Loucy (cell line): ENCODE measurements at regions not wholly inside any gene's neighbourhood (a gene's known extent, or its start where the extent isn't known, plus 50 kb on each side); places are given as distances from the start of the nearest gene placed in this dataset.

Experiments
- H2AFZ ChIP-seq: fragments of 200-600 bp; sonication (generic); 2 replicates; pipeline ENCODE4 v1.6.0; 2016; ENCODE audit warnings: antibody characterized with exemption, mild to moderate bottlenecking, low read length, moderate library complexity
- H3F3A ChIP-seq: fragments of 200-600 bp; 2 replicates; pipeline ENCODE4 v1.6.0; 2016; ENCODE audit warnings: antibody characterized with exemption, low read depth, mild to moderate bottlenecking
- H3K27me3 ChIP-seq: fragments of 200-600 bp; sonication (generic); 2 replicates; pipeline ENCODE4 v1.6.1; 2014; ENCODE audit warnings: low read length, mild to moderate bottlenecking; ENCODE audit not compliant: insufficient read depth, poor library complexity, severe bottlenecking
- H3K36me3 ChIP-seq: fragments of 200-600 bp; sonication (generic); 2 replicates; pipeline ENCODE4 v1.6.1; 2016; ENCODE audit warnings: low read length; ENCODE audit not compliant: insufficient read depth
- H3K4me1 ChIP-seq: fragments of 200-600 bp; sonication (generic); 2 replicates; pipeline ENCODE4 v1.5.1; 2014; ENCODE audit warnings: low read length, mild to moderate bottlenecking; ENCODE audit not compliant: insufficient read depth, poor library complexity, severe bottlenecking
- H3K4me2 ChIP-seq: fragments of 200-600 bp; sonication (generic); 2 replicates; pipeline ENCODE4 v1.6.0; 2014; ENCODE audit warnings: antibody characterized with exemption, low read length, low read depth, mild to moderate bottlenecking; ENCODE audit not compliant: poor library complexity, severe bottlenecking
- H3K4me3 ChIP-seq: fragments of 200-600 bp; sonication (generic); 2 replicates; pipeline ENCODE4 v1.5.1; 2014; ENCODE audit warnings: low read length, mild to moderate bottlenecking, mixed read lengths; ENCODE audit not compliant: poor library complexity, severe bottlenecking
- H3K79me2 ChIP-seq: fragments of 200-600 bp; sonication (generic); 2 replicates; pipeline ENCODE4 v1.6.1; 2014; ENCODE audit warnings: low read length; ENCODE audit not compliant: insufficient read depth
- H3K9ac ChIP-seq: fragments of 200-600 bp; sonication (generic); 2 replicates; pipeline ENCODE4 v1.6.0; 2014; ENCODE audit warnings: mild to moderate bottlenecking, low read depth, low read length, moderate library complexity; ENCODE audit not compliant: poor library complexity, severe bottlenecking
- H3K9me2 ChIP-seq: fragments of 200-600 bp; sonication (generic); replicated peaks from 2 replicates; pipeline ENCODE4 v1.6.1; 2016; ENCODE audit warnings: low read depth, low read length, mixed read lengths
- H3K9me3 ChIP-seq: fragments of 200-600 bp; sonication (generic); 2 replicates; pipeline ENCODE4 v1.6.1; 2014; ENCODE audit warnings: mild to moderate bottlenecking, antibody characterized with exemption, low read length, low read depth; ENCODE audit not compliant: insufficient read depth
- H4K20me1 ChIP-seq: fragments of 200-600 bp; sonication (generic); 2 replicates; pipeline ENCODE4 v1.6.0; 2014; ENCODE audit warnings: antibody characterized with exemption, low read length, mild to moderate bottlenecking; ENCODE audit not compliant: insufficient read depth, poor library complexity, severe bottlenecking
- CTCF ChIP-seq: fragments of 200-600 bp; sonication (generic); conservative IDR thresholded peaks from 2 replicates; pipeline ENCODE4 v1.5.1; 2014; ENCODE audit warnings: mild to moderate bottlenecking, antibody characterized with exemption, low read length
- EZH2phosphoT487 ChIP-seq: fragments of 200-600 bp; IDR thresholded peaks from 2 replicates; pipeline ENCODE4 v1.6.1; 2018; ENCODE audit warnings: antibody characterized with exemption, mild to moderate bottlenecking, moderate library complexity, borderline replicate concordance

GRCh38 chr3:25119682-25120081 lies 308.4 kb upstream of the RARB start:
- no peaks in the 10 kb centered on the region for H3K27me3 ChIP-seq
- H3K4me3 ChIP-seq: no peak overlapping the region
- H4K20me1 ChIP-seq: no peaks in the 10 kb centered on the region
- no peaks in the 10 kb centered on the region for H3K9me2 ChIP-seq
- no peak for TF ChIP-seq CTCF
- TF ChIP-seq EZH2phosphoT487: no peak
- no peaks in the 10 kb centered on the region for H3K4me1 ChIP-seq
- no peak overlapping the region for H3K9ac ChIP-seq
- H3K36me3 ChIP-seq: no peaks in the 10 kb centered on the region
- no peaks in the 10 kb centered on the region for H3K79me2 ChIP-seq
- H3F3A ChIP-seq: no peaks in the 10 kb centered on the region
- no peak overlapping the region for H3K4me2 ChIP-seq
- no peak overlapping the region for H2AFZ ChIP-seq
- H3K9me3 ChIP-seq: no peaks in the 10 kb centered on the region

- no peak overlapping the region for H3K9ac ChIP-seq
- H3K4me1 ChIP-seq: no peaks in the 10 kb centered on the region
- no peak overlapping the region for H2AFZ ChIP-seq
- H3K9me3 ChIP-seq: no peaks in the 10 kb centered on the region
- H3K4me2 ChIP-seq: no peak overlapping the region
- no peak overlapping the region for H3K4me3 ChIP-seq
- no peaks in the 10 kb centered on the region for H3F3A ChIP-seq
- TF ChIP-seq EZH2phosphoT487: no peak
- TF ChIP-seq CTCF: no peak
- H3K36me3 ChIP-seq: no peaks in the 10 kb centered on the region
- no peaks in the 10 kb centered on the region for H4K20me1 ChIP-seq
- H3K9me2 ChIP-seq: no peaks in the 10 kb centered on the region
- no peaks in the 10 kb centered on the region for H3K27me3 ChIP-seq
- no peaks in the 10 kb centered on the region for H3K79me2 ChIP-seq
Observed at GRCh38 chr3:25120665-25121064, 307.4 kb upstream of the RARB start.

- no peak for TF ChIP-seq CTCF
- no peak for TF ChIP-seq EZH2phosphoT487
Observed at GRCh38 chr3:25125201-25125600, 302.9 kb upstream of the RARB start.

More at GRCh38 chr3:25125201-25125600, 302.9 kb upstream of the RARB start:
- Histone ChIP-seq H3K9me3 (no peaks in the 10 kb centered on the region), H3K4me1 (no peaks in the 10 kb centered on the region), H3K27me3 (peaks cover 4% of the 10 kb centered on the region), H3K9me2 (no peaks in the 10 kb centered on the region), H3K9ac (no peak overlapping the region), H4K20me1 (no peaks in the 10 kb centered on the region), H2AFZ (no peak overlapping the region), H3K4me3 (no peak overlapping the region), H3K36me3 (no peaks in the 10 kb centered on the region), H3F3A (no peaks in the 10 kb centered on the region), H3K79me2 (no peaks in the 10 kb centered on the region), H3K4me2 (no peak overlapping the region)
